ENCODE measurements at regions not wholly inside any gene's neighbourhood (a gene's known extent, or its start where the extent isn't known, plus 50 kb on each side); places are given as distances from the start of the nearest gene placed in this dataset.

DNA sequence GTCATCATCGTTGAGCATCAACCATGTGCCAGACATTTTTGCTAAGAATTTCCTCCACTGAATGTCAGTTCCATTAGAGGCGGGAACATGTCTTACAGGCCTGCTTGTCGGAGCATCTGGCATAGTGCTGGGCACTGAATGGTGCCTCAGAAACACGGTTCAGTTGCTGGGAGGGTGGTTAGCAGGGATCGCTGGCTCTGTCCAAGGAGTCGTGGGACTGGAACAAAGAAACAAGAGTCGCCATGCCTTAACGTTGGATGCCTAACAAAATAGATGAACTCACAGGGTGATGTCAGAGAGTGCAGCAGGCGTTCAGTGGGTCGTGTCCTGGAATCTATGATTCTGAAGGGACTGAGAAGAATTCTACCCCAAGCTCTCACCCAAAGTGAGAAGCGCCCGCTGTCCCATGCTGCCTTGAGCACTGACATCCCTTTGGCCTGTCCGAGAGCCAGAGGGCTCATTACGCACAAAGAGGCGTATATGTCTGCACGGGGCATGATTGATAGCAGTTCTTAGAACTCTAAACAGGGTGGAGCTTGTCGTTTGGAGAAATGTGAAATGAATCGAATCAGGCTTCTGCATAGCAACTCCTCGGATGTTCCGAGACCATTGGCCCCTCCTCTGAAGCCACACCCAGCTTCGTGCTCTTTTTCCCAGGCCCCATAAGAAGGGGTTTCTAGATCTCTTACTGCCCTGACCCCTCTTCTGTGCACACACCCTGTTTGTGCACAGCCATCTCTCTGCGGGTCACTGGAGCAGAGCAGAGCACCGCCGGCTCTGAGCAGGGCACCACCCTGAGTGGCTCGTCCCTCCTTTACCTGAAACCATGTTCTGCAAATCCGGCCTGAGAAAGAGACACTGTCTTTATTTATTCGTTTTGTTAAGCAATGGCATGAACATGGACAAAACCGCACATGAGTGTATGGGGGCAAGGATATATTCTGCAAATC is 113.1 kb upstream of the B3GAT1 start:
- DNase-seq (ENCODE audit: low read depth, low spot score): no peak

- no peak for DNase-seq (ENCODE audit: low read depth, low spot score)
Observed at GRCh38 chr11:134524201-134524600, 112.2 kb upstream of the B3GAT1 start.

- DNase-seq (ENCODE audit: low read depth, low spot score): no peak
Observed at GRCh38 chr11:134522782-134523570, 110.9 kb upstream of the B3GAT1 start.

DNA sequence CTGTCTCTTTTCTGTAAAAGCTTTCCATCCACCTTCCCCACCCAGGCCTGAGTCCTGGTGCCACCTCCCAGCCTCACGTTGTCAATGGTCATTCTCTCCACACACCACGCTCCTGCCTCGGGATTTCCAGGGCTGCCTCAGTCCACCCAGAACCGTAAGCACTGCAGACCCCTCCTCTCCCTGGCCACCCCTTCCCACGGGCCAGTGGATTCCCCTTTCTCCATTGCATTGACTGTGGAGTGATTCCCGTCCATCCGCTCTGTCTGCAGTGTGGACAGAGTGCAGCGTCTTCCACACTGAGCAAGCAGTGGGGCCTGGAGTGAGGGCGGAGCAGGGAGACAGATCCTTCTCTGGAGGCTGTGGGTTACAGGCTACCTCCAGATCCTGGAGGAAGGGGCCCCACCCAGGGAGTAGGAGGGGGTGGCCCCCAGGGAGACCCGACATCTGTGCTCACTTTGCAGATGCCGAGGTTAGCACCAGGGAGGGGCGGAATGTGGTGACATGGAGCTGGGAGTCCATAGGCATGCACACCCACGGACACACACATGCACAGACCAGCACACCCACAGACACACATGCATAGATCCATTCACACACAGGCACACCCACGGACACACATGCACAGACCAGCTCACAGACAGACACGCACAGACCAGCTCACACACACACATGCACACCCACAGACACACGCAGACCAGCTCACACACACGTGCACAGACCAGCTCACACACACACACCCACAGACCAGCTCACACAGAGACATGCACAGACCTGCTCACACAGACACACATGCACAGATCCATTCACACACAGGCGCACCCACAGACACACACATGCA is 109.6 kb upstream of the B3GAT1 start:
- DNase-seq (ENCODE audit: low read depth, low spot score): no peak

GRCh38 chr11:134521001-134521400 is 109.0 kb upstream of the B3GAT1 start:
- DNase-seq (ENCODE audit: low read depth, low spot score): no peak

- no peak for DNase-seq (ENCODE audit: low read depth, low spot score)
Observed at GRCh38 chr11:134519788-134520187, 107.7 kb upstream of the B3GAT1 start.

GRCh38 chr11:134519390-134519750 is 107.3 kb upstream of the B3GAT1 start:
- no peak for DNase-seq (ENCODE audit: low read depth, low spot score)

DNA sequence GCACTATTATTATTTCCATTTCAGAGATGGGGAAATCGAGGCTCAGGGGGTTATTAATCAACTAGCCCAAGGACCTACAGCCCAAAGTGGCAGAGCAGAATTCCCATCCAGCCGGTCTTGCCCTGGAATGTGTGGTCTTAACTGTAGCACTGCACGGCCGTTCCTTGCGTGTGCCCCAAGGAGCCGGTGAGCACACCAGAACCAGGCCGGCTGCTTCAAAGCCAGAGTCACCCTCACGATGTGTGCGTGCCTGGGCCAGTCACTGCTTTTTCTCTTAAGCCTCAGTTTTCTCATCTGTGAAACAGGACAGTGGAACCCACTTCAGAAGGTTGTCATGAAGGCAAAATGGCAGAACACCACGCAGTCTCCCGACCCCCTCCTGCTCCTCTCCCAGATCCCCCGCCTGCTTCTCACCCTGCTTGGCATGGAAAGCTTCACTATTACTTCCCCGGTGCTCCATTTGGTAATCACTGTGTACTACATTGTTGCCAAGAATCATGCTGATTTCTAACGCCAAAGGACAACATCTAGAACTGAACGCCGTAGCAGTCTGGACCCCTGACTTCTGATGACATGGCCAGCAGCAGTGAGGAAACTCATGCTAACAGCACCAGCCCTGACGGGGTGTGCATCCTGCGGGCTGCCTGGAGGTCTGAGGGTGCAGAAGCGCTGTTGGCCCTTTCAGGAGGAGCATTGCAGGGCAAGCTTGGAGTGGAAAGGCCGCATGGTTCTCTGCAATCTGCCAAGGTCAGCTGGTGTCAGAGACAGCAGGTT is 106.8 kb upstream of the B3GAT1 start:
- no peak for DNase-seq (ENCODE audit: low read depth, low spot score)

- no peak for DNase-seq (ENCODE audit: low read depth, low spot score)
Observed at GRCh38 chr11:134517621-134518293, 105.7 kb upstream of the B3GAT1 start.

DNA sequence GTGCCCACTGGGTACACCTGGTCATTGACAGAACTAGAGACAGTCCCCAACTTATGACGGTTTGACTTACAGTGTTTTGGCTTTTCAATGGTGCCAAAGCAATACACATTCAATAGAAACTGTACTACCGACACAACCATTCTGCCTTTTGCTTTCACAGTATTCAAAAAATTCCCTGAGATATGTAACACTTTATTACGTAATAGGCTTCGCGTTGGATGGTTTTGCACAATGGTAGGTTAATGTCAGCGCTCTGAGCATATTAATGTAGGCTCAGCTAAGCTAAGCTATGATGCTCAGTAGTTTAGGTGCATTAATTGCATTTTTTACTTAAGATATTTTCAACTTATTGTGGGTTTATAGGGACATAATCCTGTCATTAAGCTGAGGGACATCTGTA is 105.1 kb upstream of the B3GAT1 start:
- no peak for DNase-seq (ENCODE audit: low read depth, low spot score)

GRCh38 chr11:134516529-134516928 is 104.5 kb upstream of the B3GAT1 start:
- no peak for DNase-seq (ENCODE audit: low read depth, low spot score)

- DNase-seq (ENCODE audit: low read depth, low spot score): no peak
Observed at GRCh38 chr11:134515081-134515960, 103.3 kb upstream of the B3GAT1 start.

DNA sequence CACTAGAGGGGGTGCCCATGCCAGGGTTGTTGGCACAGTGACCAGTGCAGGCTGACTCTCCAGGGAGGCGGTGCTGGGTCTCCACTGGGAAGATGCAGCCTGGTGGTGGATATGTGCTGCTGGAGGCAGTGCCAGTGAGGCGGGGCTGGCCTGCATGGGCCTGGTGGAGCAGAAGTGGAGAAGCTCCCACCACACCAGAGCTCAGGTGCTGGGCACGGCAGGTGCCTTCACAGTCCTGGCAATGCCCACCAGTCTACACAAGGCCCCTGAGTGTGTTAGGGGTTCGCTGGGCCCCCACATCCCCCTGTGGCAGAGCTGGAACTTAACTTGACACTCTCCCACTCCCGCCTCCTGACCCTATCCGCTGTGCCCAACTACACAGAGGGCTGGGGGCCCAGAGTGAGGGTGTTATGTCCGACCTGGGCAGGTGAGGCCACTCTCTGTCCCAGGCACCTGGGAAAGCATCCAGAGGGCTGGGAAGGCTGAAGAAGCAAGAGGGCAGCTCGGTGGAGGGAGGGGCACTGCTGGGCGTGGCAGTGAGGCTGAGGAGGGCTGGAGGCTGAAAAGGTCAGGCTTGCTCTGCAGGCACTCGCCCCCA is 102.4 kb upstream of the B3GAT1 start:
- no peak for DNase-seq (ENCODE audit: low read depth, low spot score)

DNA sequence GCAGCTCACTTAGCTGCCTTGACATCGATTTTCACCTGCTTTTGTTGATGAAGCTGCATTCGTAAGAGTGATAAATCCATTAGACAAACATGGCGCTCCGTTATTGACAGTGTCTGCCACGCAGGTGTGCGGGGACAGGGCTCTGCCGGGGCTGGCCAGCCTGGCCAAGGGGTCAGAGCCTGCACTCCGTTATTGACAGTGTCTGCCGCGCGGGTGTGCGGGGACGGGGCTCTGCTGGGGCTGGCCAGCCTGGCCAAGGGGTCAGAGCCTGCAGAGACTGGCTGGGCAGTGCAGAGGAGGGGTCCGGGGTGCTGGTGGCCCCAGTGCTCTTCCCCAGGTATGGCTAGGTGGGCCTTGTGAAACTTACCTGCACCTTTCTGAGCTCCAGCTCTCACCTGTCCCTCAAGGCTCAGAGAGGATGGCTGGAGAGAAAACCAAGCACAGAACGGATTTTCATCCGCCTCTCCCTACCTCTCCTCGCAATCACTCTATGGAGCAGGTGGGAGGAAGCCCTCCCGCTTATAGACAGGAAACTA is 101.6 kb upstream of the B3GAT1 start:
- DNase-seq (ENCODE audit: low read depth, low spot score): no peak

DNA sequence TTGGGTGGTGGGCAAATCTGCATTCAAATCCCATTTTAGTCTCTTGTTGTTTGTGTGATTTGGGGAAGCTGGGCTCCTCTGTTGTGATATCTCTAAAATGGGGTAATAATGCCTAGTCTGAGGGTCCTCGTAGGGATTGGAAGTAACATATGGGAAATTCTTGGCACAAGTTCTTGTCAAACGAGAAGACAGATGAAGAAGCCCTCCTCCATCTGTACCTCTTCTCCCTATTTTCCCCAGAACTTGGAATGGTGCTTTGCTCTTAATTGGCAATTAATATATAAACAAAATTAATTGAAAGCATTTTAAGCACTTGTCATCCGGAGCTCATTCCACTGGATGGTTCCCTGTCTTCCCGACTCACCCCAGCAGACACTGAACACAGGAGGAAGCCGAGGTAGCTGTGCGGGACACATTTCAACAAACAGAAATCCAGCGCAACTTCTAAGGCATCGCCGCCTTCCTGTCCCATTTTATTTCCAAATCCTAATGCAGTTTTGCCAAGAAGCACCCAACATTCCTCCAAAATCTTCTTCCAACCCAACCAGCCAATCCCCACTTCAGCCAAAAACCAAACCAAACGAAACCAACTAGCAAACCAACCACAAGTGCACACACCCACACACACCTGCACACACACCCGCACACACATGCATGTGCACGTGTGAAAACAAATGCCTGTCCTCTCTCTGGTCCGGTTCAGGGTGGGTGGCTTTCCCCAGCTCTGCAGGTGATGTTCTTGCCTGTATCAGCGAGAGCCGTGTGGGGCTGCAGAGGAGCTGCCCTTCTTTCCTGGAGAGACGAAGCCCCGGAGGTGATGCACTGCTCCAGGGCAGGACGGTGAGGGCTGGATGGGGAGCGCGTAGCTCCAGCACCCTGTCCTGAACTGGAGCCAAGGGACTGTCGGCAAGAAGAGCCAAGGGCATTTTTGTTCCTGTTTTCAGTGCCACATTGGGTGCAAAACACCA is 100.8 kb upstream of the B3GAT1 start:
- DNase-seq (ENCODE audit: low read depth, low spot score): no peak

DNA sequence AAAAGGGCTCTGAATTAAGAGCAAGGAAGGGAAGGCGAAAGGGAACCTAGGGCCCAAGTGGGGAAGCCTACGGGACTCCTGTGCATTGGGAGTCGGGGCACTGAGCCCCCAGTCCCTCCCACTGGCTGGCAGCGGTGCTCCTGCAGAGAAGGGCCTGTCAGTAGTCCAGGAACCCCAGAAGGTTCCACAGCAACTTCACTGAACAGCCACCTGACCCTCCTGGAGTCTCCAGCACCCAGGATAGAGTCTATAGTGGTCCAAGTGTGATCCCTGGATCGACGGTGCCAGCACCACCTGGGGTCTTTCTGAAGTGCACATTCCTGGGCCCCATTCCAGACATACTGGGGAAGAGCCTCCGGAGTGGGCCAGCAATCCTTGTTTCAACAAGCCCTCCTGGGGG is 100.0 kb upstream of the B3GAT1 start:
- no peak for DNase-seq (ENCODE audit: low read depth, low spot score)

GRCh38 chr11:134511255-134511654 is 99.2 kb upstream of the B3GAT1 start:
- no peak for DNase-seq (ENCODE audit: low read depth, low spot score)

Data from pulmonary artery endothelial cell (primary cell).